Stimulated activated CD4-positive, alpha-beta T cell treated with anti-CD3 and anti-CD28 coated beads, Interleukin-4, amount 100 ng/mL, for 48 hours (primary cell): ENCODE measurements at regions not wholly inside any gene's neighbourhood (a gene's known extent, or its start where the extent isn't known, plus 50 kb on each side); places are given as distances from the start of the nearest gene placed in this dataset.

ENCODE experiments used
- DNase-seq, 2 donors: peaks; one replicate each; pipeline ENCODE4 v3.0.0-alpha.2; 2020; ENCODE audit warnings: low read depth in 2 of 2

- DNase-seq = no peak
These were observed 65.7 kb downstream of the TMEM18 start for GRCh38 chr2:611519-611918.

- no peak for DNase-seq
These were observed 66.7 kb downstream of the TMEM18 start for GRCh38 chr2:610491-610890.

- DNase-seq = no peak
These were observed 67.3 kb downstream of the TMEM18 start for GRCh38 chr2:609881-610280.

- no peak for DNase-seq
These were observed 67.8 kb downstream of the TMEM18 start for GRCh38 chr2:609449-609848.

- DNase-seq = no peak
These were observed 68.5 kb downstream of the TMEM18 start for GRCh38 chr2:608711-609110.

- DNase-seq = no peak
These were observed 68.9 kb downstream of the TMEM18 start for GRCh38 chr2:608297-608696.

- no peak for DNase-seq
These were observed 69.5 kb downstream of the TMEM18 start for GRCh38 chr2:607709-608108.

GRCh38 chr2:607172-607571 is 70.0 kb downstream of the TMEM18 start:
- DNase-seq = no peak

- DNase-seq = no peak
These were observed 71.3 kb downstream of the TMEM18 start for GRCh38 chr2:605674-606608.

- DNase-seq = no peak
These were observed 72.2 kb downstream of the TMEM18 start for GRCh38 chr2:604854-605524.

GRCh38 chr2:604385-604784 is 72.8 kb downstream of the TMEM18 start:
- DNase-seq = no peak

GRCh38 chr2:603869-604268 is 73.3 kb downstream of the TMEM18 start:
- DNase-seq = no peak

- no peak for DNase-seq
These were observed 73.8 kb downstream of the TMEM18 start for GRCh38 chr2:603427-603826.

- no peak for DNase-seq
These were observed 74.4 kb downstream of the TMEM18 start for GRCh38 chr2:602571-603359.

GRCh38 chr2:601806-602455 is 75.3 kb downstream of the TMEM18 start:
- DNase-seq = no peak

- DNase-seq = no peak
These were observed 75.9 kb downstream of the TMEM18 start for GRCh38 chr2:601387-601698.

GRCh38 chr2:600542-601386 is 76.4 kb downstream of the TMEM18 start:
- no peak for DNase-seq

- DNase-seq = no peak
These were observed 77.6 kb downstream of the TMEM18 start for GRCh38 chr2:599601-600000.

- no peak for DNase-seq
These were observed 79.0 kb downstream of the TMEM18 start for GRCh38 chr2:598058-598802.

- no peak for DNase-seq
These were observed 81.2 kb downstream of the TMEM18 start for GRCh38 chr2:595831-596592.
